ENCODE measurements at regions not wholly inside any gene's neighbourhood (a gene's known extent, or its start where the extent isn't known, plus 50 kb on each side); places are given as distances from the start of the nearest gene placed in this dataset.

GRCh38 chr3:187572441-187572840 is 97.8 kb downstream of the SST start:
- DNase-seq (ENCODE audit: low read depth in 1 of 2, low spot score in 2 of 2) (no peak), FAIRE-seq (no peak)
- Histone ChIP-seq H3K79me2 (ENCODE audit: control insufficient read depth in 1 of 2, insufficient read depth in 2 of 2, low read length in 2 of 2) (no peaks in the 10 kb centered on the region), H4K5ac (ENCODE audit: insufficient read length, low read depth, low read length) (no peak overlapping the region), H3K27me3 (replicated peaks in 1 of 4; ENCODE audit: control insufficient read depth in 3 of 4, extremely low read depth in 1 of 4, insufficient read depth in 3 of 4, low read length in 3 of 4) (no peaks in the 10 kb centered on the region), H4K20me1 (replicated peaks in 1 of 2; ENCODE audit: control insufficient read depth in 1 of 2, insufficient read depth in 2 of 2, low read length in 2 of 2) (no peaks in the 10 kb centered on the region), H3K56ac (replicated peaks; ENCODE audit: insufficient read length, low read depth, low read length) (no peak overlapping the region), H4K91ac (replicated peaks; ENCODE audit: insufficient read length, low read length) (no peak overlapping the region), H2AK5ac (ENCODE audit: low read depth, low read length) (no peak overlapping the region), H2BK5ac (ENCODE audit: low read depth, low read length) (no peak overlapping the region), H3K4me2 (ENCODE audit: insufficient read depth in 1 of 2, low read depth in 2 of 2, low read length in 2 of 2) (no peak overlapping the region), H3K4me3 (ENCODE audit: extremely low read depth in 1 of 4, insufficient read depth in 2 of 4, low read depth in 3 of 4, low read length in 4 of 4) (no peak overlapping the region), H2BK120ac (replicated peaks; ENCODE audit: low read depth, low read length) (no peak overlapping the region), H2AFZ (ENCODE audit: low read length) (no peak overlapping the region), H3K79me1 (ENCODE audit: low read depth, low read length) (no peaks in the 10 kb centered on the region), H2BK20ac (ENCODE audit: low read length) (no peak overlapping the region), H3K4ac (replicated peaks; ENCODE audit: insufficient read length, low read depth, low read length) (no peak overlapping the region), H3K18ac (ENCODE audit: extremely low read depth, low read length) (no peak overlapping the region), H3K4me1 (replicated peaks in 1 of 4; ENCODE audit: control insufficient read depth in 3 of 4, insufficient read depth in 4 of 4, low read length in 3 of 4) (peaks cover 0 to 7% (median 3%) of the 10 kb centered on the region in 4 experiments; a peak in 4 of 7 replicates), H3K14ac (ENCODE audit: insufficient read length) (no peak overlapping the region), H3K36me3 (ENCODE audit: control insufficient read depth in 2 of 4, insufficient read depth in 4 of 4, low read length in 3 of 4) (no peaks in the 10 kb centered on the region), H4K8ac (ENCODE audit: extremely low read depth, insufficient read depth, low read length) (no peak overlapping the region), H2BK12ac (ENCODE audit: low read depth, low read length) (no peak overlapping the region), H3K9me3 (ENCODE audit: insufficient read depth in 2 of 2, low read depth in 1 of 2, low read length in 1 of 2) (no peaks in the 10 kb centered on the region), H3K23me2 (ENCODE audit: low read depth, low read length) (no peaks in the 10 kb centered on the region), H3K9ac (replicated peaks in 1 of 4; ENCODE audit: extremely low read depth in 1 of 4, low read depth in 3 of 4, low read length in 3 of 4) (no peak overlapping the region), H3K27ac (ENCODE audit: low read depth, low read length) (no peak overlapping the region), H2BK15ac (ENCODE audit: low read length) (no peak overlapping the region), H3K23ac (ENCODE audit: insufficient read length) (no peak overlapping the region)
- ChIA-PET POLR2A (ENCODE audit: partially characterized antibody) (no interaction called here), CTCF (ENCODE audit: partially characterized antibody) (interaction anchor here (0.5 to 5.5 kb wide), 4 partner anchors 25 to 254 kb away, joined by 3 to 34 read pairs (median 5); no protein-coding TSS in a partner anchor)
- WGBS, 2 experiments (ENCODE audit: extremely low coverage in 1 of 2, insufficient coverage in 1 of 2, insufficient read length in 1 of 2, insufficient replicate concordance in 2 of 2, low coverage in 1 of 2, low lambda C conversion rate in 2 of 2, missing lambda C conversion rate in 1 of 2): 63% methylated on average over 2 of the region's 2 CpGs; no CpG with 5 or more reads in 1 of the 2 experiments
- TF ChIP-seq E2F6 (IDR thresholded peaks at IDR 0.05) (no peak), SIX5 (IDR thresholded peaks at IDR 0.05; ENCODE audit: low read depth, low read length) (no peak), JUN (IDR thresholded peaks at IDR 0.05; ENCODE audit: low read depth, low read length) (no peak), HDAC2 (IDR thresholded peaks at IDR 0.05; ENCODE audit: borderline replicate concordance in 1 of 2, low read depth in 2 of 2, low read length in 2 of 2) (no peak)

Data from H1 (cell line).